Activated CD8-positive, alpha-beta memory T cell treated with anti-CD3 and anti-CD28 coated beads, Interleukin-2, amount 50 U/mL, for 24 hours (primary cell): ENCODE measurements at regions not wholly inside any gene's neighbourhood (a gene's known extent, or its start where the extent isn't known, plus 50 kb on each side); places are given as distances from the start of the nearest gene placed in this dataset.
"Not testable (repeated sequence)": the region's sequence is repeated elsewhere in the genome, so short reads cannot be mapped to it uniquely, and the experiment has no call there.

ENCODE experiments used
- DNase-seq: peaks from one replicate; pipeline ENCODE4 v3.0.0-alpha.2; 2020; ENCODE audit errors: extremely low read depth

GRCh38 chr10:80750268-80750667 lies 212.6 kb downstream of the SH2D4B start:
- no peak for DNase-seq

GRCh38 chr10:80751940-80752339 lies 214.2 kb downstream of the SH2D4B start:
- no peak for DNase-seq

GRCh38 chr10:80753612-80754011 lies 215.9 kb downstream of the SH2D4B start:
- DNase-seq: no peak

- DNase-seq: no peak
Measured at GRCh38 chr10:80755893-80756292, 218.2 kb downstream of the SH2D4B start.

- DNase-seq: no peak
Measured at GRCh38 chr10:80759693-80760092, 222.0 kb downstream of the SH2D4B start.

GRCh38 chr10:80760914-80761371 lies 223.2 kb downstream of the SH2D4B start:
- DNase-seq: no peak

GRCh38 chr10:80767963-80768362 lies 230.3 kb downstream of the SH2D4B start:
- no peak for DNase-seq

- DNase-seq: no peak
Measured at GRCh38 chr10:80769700-80770160, 232.0 kb downstream of the SH2D4B start.

- no peak for DNase-seq
Measured at GRCh38 chr10:80770239-80770638, 232.5 kb downstream of the SH2D4B start.

- DNase-seq: no peak
Measured at GRCh38 chr10:80771285-80771684, 233.6 kb downstream of the SH2D4B start.

- no peak for DNase-seq
Measured at GRCh38 chr10:80771902-80772555, 234.3 kb downstream of the SH2D4B start.

- no peak for DNase-seq
Measured at GRCh38 chr10:80772596-80772995, 234.9 kb downstream of the SH2D4B start.

- no peak for DNase-seq
Measured at GRCh38 chr10:80784695-80785094, 247.0 kb downstream of the SH2D4B start.

- DNase-seq: no peak
Measured at GRCh38 chr10:80786322-80786721, 248.6 kb downstream of the SH2D4B start.

- DNase-seq: no peak
Measured at GRCh38 chr10:80787952-80788351, 250.2 kb downstream of the SH2D4B start.

- DNase-seq: no peak
Measured at GRCh38 chr10:80794994-80795393, 257.3 kb downstream of the SH2D4B start.

GRCh38 chr10:80805343-80806020 lies 267.8 kb downstream of the SH2D4B start:
- DNase-seq: no peak

- DNase-seq: no peak
Measured at GRCh38 chr10:80814147-80814652, 276.5 kb downstream of the SH2D4B start.

GRCh38 chr10:80829151-80829550 lies 291.4 kb downstream of the SH2D4B start:
- no peak for DNase-seq

- no peak for DNase-seq
Measured at GRCh38 chr10:80829562-80829961, 291.9 kb downstream of the SH2D4B start.

- not testable (repeated sequence) for DNase-seq
Measured at GRCh38 chr10:80832693-80833092, 295.0 kb downstream of the SH2D4B start.

- no peak for DNase-seq
Measured at GRCh38 chr10:80855348-80855971, 317.8 kb downstream of the SH2D4B start.

GRCh38 chr10:80856186-80856585 lies 318.5 kb downstream of the SH2D4B start:
- no peak for DNase-seq
